Smooth muscle cell of the brain vasculature (primary cell): ENCODE measurements at regions not wholly inside any gene's neighbourhood (a gene's known extent, or its start where the extent isn't known, plus 50 kb on each side); places are given as distances from the start of the nearest gene placed in this dataset.

Source experiments
- DNase-seq: peaks from one replicate; pipeline ENCODE4 v3.0.0-alpha.2; 2012; ENCODE audit warnings: low read depth, low spot score

GRCh38 chr11:115743719-115744118 is 239.5 kb upstream of the CADM1 start:
- DNase-seq, result no peak

- no peak for DNase-seq
These were observed 237.3 kb upstream of the CADM1 start for GRCh38 chr11:115741376-115742107.

GRCh38 chr11:115740324-115740723 is 236.1 kb upstream of the CADM1 start:
- no peak for DNase-seq

GRCh38 chr11:115739878-115740277 is 235.7 kb upstream of the CADM1 start:
- DNase-seq, result no peak

- DNase-seq, result no peak
These were observed 234.9 kb upstream of the CADM1 start for GRCh38 chr11:115739146-115739545.

GRCh38 chr11:115737875-115738274 is 233.7 kb upstream of the CADM1 start:
- DNase-seq, result no peak

GRCh38 chr11:115736146-115736545 is 231.9 kb upstream of the CADM1 start:
- DNase-seq, result no peak

- no peak for DNase-seq
These were observed 220.5 kb upstream of the CADM1 start for GRCh38 chr11:115724666-115725065.

GRCh38 chr11:115722711-115723110 is 218.5 kb upstream of the CADM1 start:
- no peak for DNase-seq

- DNase-seq, result no peak
These were observed 217.2 kb upstream of the CADM1 start for GRCh38 chr11:115721296-115721995.

GRCh38 chr11:115720602-115721245 is 216.5 kb upstream of the CADM1 start:
- DNase-seq, result no peak

- DNase-seq, result no peak
These were observed 214.7 kb upstream of the CADM1 start for GRCh38 chr11:115718945-115719344.

GRCh38 chr11:115718106-115718505 is 213.9 kb upstream of the CADM1 start:
- no peak for DNase-seq

- no peak for DNase-seq
These were observed 212.7 kb upstream of the CADM1 start for GRCh38 chr11:115716601-115717529.

- no peak for DNase-seq
These were observed 211.9 kb upstream of the CADM1 start for GRCh38 chr11:115716080-115716479.

GRCh38 chr11:115715251-115715770 is 211.1 kb upstream of the CADM1 start:
- no peak for DNase-seq

GRCh38 chr11:115712296-115712695 is 208.1 kb upstream of the CADM1 start:
- DNase-seq, result no peak

GRCh38 chr11:115710980-115711379 is 206.8 kb upstream of the CADM1 start:
- no peak for DNase-seq

- DNase-seq, result no peak
These were observed 206.2 kb upstream of the CADM1 start for GRCh38 chr11:115710426-115710825.

- no peak for DNase-seq
These were observed 205.1 kb upstream of the CADM1 start for GRCh38 chr11:115709297-115709696.

GRCh38 chr11:115707180-115707905 is 203.1 kb upstream of the CADM1 start:
- DNase-seq, result no peak
